BLaER1 treated with 17β-estradiol and CSF1 and Interleukin-3, amounts not matched to agents 10 nM and 100 nM (cell line): ENCODE measurements at regions not wholly inside any gene's neighbourhood (a gene's known extent, or its start where the extent isn't known, plus 50 kb on each side); places are given as distances from the start of the nearest gene placed in this dataset.

Experiments used
- H3K27ac ChIP-seq, 11 experiments: shearing (Covaris generic); formaldehyde crosslinking; 2 replicates each; pipeline ENCODE4 v1.8.1; 2022
- H3K27me3 ChIP-seq, 11 experiments: shearing (Covaris generic); formaldehyde crosslinking; 2 replicates each; pipeline ENCODE4 v1.8.1; 2022
- H3K36me3 ChIP-seq, 11 experiments: shearing (Covaris generic); formaldehyde crosslinking; 2 replicates each; pipeline ENCODE4 v1.8.1; 2022
- H3K4me1 ChIP-seq, 10 experiments: shearing (Covaris generic); formaldehyde crosslinking; 2 replicates each; pipeline ENCODE4 v1.8.1; 2022
- H3K4me2 ChIP-seq, 11 experiments: shearing (Covaris generic); formaldehyde crosslinking; 2 replicates each; pipeline ENCODE4 v1.8.1; 2022
- H3K4me3 ChIP-seq, 10 experiments: shearing (Covaris generic); formaldehyde crosslinking; 2 replicates each; pipeline ENCODE4 v1.8.1; 2022
- H3K9ac ChIP-seq, 11 experiments: shearing (Covaris generic); formaldehyde crosslinking; 2 replicates each; pipeline ENCODE4 v1.8.1; 2022
- H3K9me3 ChIP-seq, 11 experiments: shearing (Covaris generic); formaldehyde crosslinking; replicated peaks in 1 of 11; 2 replicates each; pipeline ENCODE4 v1.8.1; 2022
- H4K20me1 ChIP-seq, 11 experiments: shearing (Covaris generic); formaldehyde crosslinking; 2 replicates each; pipeline ENCODE4 v1.8.1; 2022
- Cebpa-rat ChIP-seq, 11 experiments: shearing (Covaris generic); IDR thresholded peaks; 2 replicates each; pipeline ENCODE4 v1.8.1; 2022

GRCh38 chr9:134225186-134225585 lies 60.8 kb upstream of the RNU6ATAC start:
- peaks cover 66 to 100% (median 99%) of the 10 kb centered on the region in 10 experiments for H3K4me1 ChIP-seq
- peak overlapping the region in 1 of 10 experiments; percentile 17; a peak in 1 of 20 replicates for H3K4me3 ChIP-seq
- H3K9ac ChIP-seq = peak overlapping the region in 9 of 11 experiments; percentile 53 to 82 (median 78); a peak in 14 of 22 replicates
- H3K36me3 ChIP-seq = no peaks in the 10 kb centered on the region
- TF ChIP-seq Cebpa-rat (IDR thresholded peaks at IDR 0.05) = no peak
- H3K27ac ChIP-seq = peak overlapping the region in 9 of 11 experiments; percentile 77 to 96 (median 91); a peak in 18 of 22 replicates
- no peaks in the 10 kb centered on the region for H4K20me1 ChIP-seq
- H3K9me3 ChIP-seq = no peaks in the 10 kb centered on the region
- H3K27me3 ChIP-seq = no peaks in the 10 kb centered on the region
- peak overlapping the region; percentile 83 to 95 (median 92); a peak in 21 of 22 replicates for H3K4me2 ChIP-seq

- Histone ChIP-seq H3K27me3 (no peaks in the 10 kb centered on the region), H3K9me3 (no peaks in the 10 kb centered on the region), H3K4me1 (peaks cover 66 to 100% (median 99%) of the 10 kb centered on the region in 10 experiments)
Measured at GRCh38 chr9:134225816-134226215, 61.5 kb upstream of the RNU6ATAC start.

GRCh38 chr9:134226221-134226930 lies 62.0 kb upstream of the RNU6ATAC start:
- Histone ChIP-seq H4K20me1 (no peaks in the 10 kb centered on the region), H3K9me3 (no peaks in the 10 kb centered on the region), H3K27me3 (no peaks in the 10 kb centered on the region), H3K27ac (peak overlapping the region in 10 of 11 experiments; percentile 49 to 96 (median 90); a peak in 20 of 22 replicates), H3K4me1 (peaks cover 66 to 100% (median 99%) of the 10 kb centered on the region in 10 experiments), H3K4me2 (peak overlapping the region; percentile 83 to 95 (median 92)), H3K4me3 (peak overlapping the region in 2 of 10 experiments; percentile 19 to 40; a peak in 4 of 20 replicates), H3K36me3 (no peaks in the 10 kb centered on the region), H3K9ac (peak overlapping the region; percentile 34 to 82 (median 77); a peak in 19 of 22 replicates)
- peak in 9 of 11 experiments; percentile 53 to 96 (median 90); a peak in 17 of 22 replicates for TF ChIP-seq Cebpa-rat (IDR thresholded peaks at IDR 0.05)

More at GRCh38 chr9:134225816-134226215, 61.5 kb upstream of the RNU6ATAC start:
- Histone ChIP-seq H3K36me3 (no peaks in the 10 kb centered on the region), H3K9ac (peak overlapping the region; percentile 34 to 82 (median 77); a peak in 19 of 22 replicates), H3K4me2 (peak overlapping the region; percentile 83 to 95 (median 92)), H3K27ac (peak overlapping the region in 10 of 11 experiments; percentile 49 to 96 (median 90); a peak in 20 of 22 replicates), H3K4me3 (peak overlapping the region in 1 of 10 experiments; percentile 38; a peak in 1 of 20 replicates), H4K20me1 (no peaks in the 10 kb centered on the region)
- no peak for TF ChIP-seq Cebpa-rat (IDR thresholded peaks at IDR 0.05)

- H3K9ac ChIP-seq = peak overlapping the region in 9 of 11 experiments; percentile 53 to 82 (median 78); a peak in 15 of 22 replicates
Measured at GRCh38 chr9:134227451-134228411, 63.4 kb upstream of the RNU6ATAC start.

GRCh38 chr9:134228649-134229048 lies 64.3 kb upstream of the RNU6ATAC start:
- peak overlapping the region; percentile 66 to 95 (median 87); a peak in 20 of 22 replicates for H3K4me2 ChIP-seq
- H3K4me1 ChIP-seq = peaks cover 68 to 100% (median 96%) of the 10 kb centered on the region in 10 experiments
- TF ChIP-seq Cebpa-rat (IDR thresholded peaks at IDR 0.05) = no peak
- no peaks in the 10 kb centered on the region for H4K20me1 ChIP-seq
- peak overlapping the region in 4 of 11 experiments; percentile 73 to 82 (median 80); a peak in 5 of 22 replicates for H3K9ac ChIP-seq
- H3K9me3 ChIP-seq = no peaks in the 10 kb centered on the region
- no peaks in the 10 kb centered on the region for H3K36me3 ChIP-seq
- H3K27ac ChIP-seq = peak overlapping the region in 8 of 11 experiments; percentile 88 to 96 (median 91); a peak in 11 of 22 replicates
- H3K4me3 ChIP-seq = no peak overlapping the region
- H3K27me3 ChIP-seq = no peaks in the 10 kb centered on the region

More at GRCh38 chr9:134227451-134228411, 63.4 kb upstream of the RNU6ATAC start:
- Histone ChIP-seq H3K27ac (peak overlapping the region in 9 of 11 experiments; percentile 77 to 96 (median 91); a peak in 17 of 22 replicates), H3K36me3 (no peaks in the 10 kb centered on the region), H3K4me2 (peak overlapping the region; percentile 83 to 95 (median 92)), H3K27me3 (no peaks in the 10 kb centered on the region), H3K4me1 (peaks cover 59 to 100% (median 96%) of the 10 kb centered on the region in 10 experiments), H3K9me3 (no peaks in the 10 kb centered on the region), H4K20me1 (no peaks in the 10 kb centered on the region), H3K4me3 (no peak overlapping the region)
- no peak for TF ChIP-seq Cebpa-rat (IDR thresholded peaks at IDR 0.05)

GRCh38 chr9:134229466-134230091 lies 65.2 kb upstream of the RNU6ATAC start:
- Histone ChIP-seq H3K4me2 (peak overlapping the region; percentile 0 to 95 (median 85); a peak in 19 of 22 replicates), H3K9me3 (no peaks in the 10 kb centered on the region), H3K4me3 (no peak overlapping the region), H3K27me3 (no peaks in the 10 kb centered on the region; a peak in 1 of 22 replicates), H3K36me3 (no peaks in the 10 kb centered on the region), H3K27ac (peak overlapping the region in 7 of 11 experiments; percentile 13 to 96 (median 91); a peak in 10 of 22 replicates), H3K4me1 (peaks cover 69 to 100% (median 96%) of the 10 kb centered on the region in 10 experiments), H4K20me1 (no peaks in the 10 kb centered on the region), H3K9ac (peak overlapping the region in 6 of 11 experiments; percentile 10 to 81 (median 32); a peak in 5 of 22 replicates)
- TF ChIP-seq Cebpa-rat (IDR thresholded peaks at IDR 0.05) = no peak

GRCh38 chr9:134230092-134230941 lies 66.0 kb upstream of the RNU6ATAC start:
- TF ChIP-seq Cebpa-rat (IDR thresholded peaks at IDR 0.05) = no peak
- Histone ChIP-seq H3K9me3 (no peaks in the 10 kb centered on the region), H3K27me3 (no peaks in the 10 kb centered on the region; a peak in 1 of 22 replicates), H3K9ac (no peak overlapping the region; a peak in 1 of 22 replicates), H3K36me3 (no peaks in the 10 kb centered on the region), H3K27ac (peak overlapping the region in 6 of 11 experiments; percentile 13 to 96 (median 90); a peak in 5 of 22 replicates), H3K4me3 (no peak overlapping the region), H3K4me2 (peak overlapping the region; percentile 0 to 95 (median 85); a peak in 19 of 22 replicates), H4K20me1 (no peaks in the 10 kb centered on the region), H3K4me1 (peaks cover 68 to 100% (median 96%) of the 10 kb centered on the region in 10 experiments)
